ENCODE measurements at regions not wholly inside any gene's neighbourhood (a gene's known extent, or its start where the extent isn't known, plus 50 kb on each side); places are given as distances from the start of the nearest gene placed in this dataset.

- DNase-seq = no peak
Observed at GRCh38 chr3:19711160-19711782, 222.7 kb downstream of the EFHB start.

DNA sequence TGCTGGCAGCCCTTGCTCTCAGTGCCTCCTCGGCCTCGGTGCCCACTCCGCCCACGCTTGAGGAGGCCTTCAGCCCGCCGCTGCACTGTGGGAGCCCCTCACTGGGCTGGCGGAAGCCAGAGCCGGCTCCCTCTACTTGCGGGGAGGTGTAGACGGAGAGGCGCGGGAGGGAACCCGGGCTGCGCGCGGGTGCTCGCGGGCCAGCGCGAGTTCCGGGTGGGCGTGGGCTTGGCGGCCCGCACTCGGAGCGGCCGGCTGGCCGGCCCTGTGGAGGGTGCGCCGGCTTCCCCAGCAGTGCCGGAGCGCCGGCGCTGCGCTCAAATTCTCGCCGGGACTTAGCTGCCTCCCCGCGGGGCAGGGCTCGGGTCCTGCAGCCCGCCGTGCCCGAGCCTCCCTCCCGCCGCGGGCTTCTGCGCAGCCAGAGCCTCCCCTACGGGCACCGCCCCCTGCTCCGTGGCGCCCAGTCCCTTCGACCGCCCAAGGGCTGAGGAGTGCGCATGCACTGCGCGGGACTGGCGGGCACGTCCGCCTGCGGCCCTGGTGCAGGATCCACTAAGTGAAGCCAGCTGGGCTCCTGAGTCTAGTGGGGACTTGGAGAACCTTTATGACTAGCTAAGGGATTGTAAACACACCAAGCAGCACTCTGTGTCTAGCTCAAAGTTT lies 231.5 kb downstream of the EFHB start:
- DNase-seq = no peak

- DNase-seq = no peak
Observed at GRCh38 chr3:19688767-19689166, 245.2 kb downstream of the EFHB start.

GRCh38 chr3:19668163-19668562 lies 265.9 kb downstream of the EFHB start:
- DNase-seq = no peak

GRCh38 chr3:19662486-19662885 lies 271.5 kb downstream of the EFHB start:
- DNase-seq = no peak

DNA sequence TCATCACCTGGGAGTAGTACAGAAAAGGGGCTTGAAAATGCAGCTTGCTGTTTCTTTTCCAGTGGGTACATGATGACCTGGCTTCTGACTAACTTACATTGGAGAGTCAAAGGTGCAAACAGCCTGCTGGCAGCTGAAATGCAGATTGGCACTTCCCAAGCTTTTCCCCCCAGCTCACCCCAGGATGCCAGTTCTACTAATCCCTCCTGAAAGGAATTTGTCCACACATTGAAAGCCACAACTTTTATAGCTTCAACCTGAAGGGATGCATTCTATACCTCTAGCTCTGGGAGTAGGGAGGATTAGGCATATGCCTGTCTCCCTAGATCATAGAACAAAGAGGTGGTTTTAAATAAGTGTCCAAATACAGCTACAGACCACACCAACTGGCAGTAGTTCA lies 281.7 kb downstream of the EFHB start:
- no peak for DNase-seq

- DNase-seq = no peak
Observed at GRCh38 chr3:19645093-19645492, 288.9 kb downstream of the EFHB start.

- no peak for DNase-seq
Observed at GRCh38 chr3:19644405-19644804, 289.6 kb downstream of the EFHB start.

DNA sequence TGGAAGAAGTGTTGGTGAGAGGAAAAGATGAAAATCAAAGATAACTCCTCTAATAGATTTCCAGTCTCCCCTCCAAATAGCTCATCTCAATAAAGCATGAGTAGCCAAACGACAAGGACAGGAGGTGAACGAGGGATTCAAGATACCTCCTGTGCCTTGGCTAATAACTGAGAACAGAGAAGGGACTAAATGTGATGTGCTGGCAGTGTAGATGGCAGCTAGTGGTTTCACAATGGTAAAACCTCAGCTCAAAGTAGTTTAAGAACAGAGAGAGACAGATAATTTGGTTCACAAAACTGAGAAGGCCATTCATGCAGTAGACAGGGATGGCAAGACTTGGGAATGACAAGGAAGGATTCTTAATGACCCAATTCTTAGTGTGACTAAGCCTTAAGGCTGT lies 292.6 kb downstream of the EFHB start:
- no peak for DNase-seq

DNA sequence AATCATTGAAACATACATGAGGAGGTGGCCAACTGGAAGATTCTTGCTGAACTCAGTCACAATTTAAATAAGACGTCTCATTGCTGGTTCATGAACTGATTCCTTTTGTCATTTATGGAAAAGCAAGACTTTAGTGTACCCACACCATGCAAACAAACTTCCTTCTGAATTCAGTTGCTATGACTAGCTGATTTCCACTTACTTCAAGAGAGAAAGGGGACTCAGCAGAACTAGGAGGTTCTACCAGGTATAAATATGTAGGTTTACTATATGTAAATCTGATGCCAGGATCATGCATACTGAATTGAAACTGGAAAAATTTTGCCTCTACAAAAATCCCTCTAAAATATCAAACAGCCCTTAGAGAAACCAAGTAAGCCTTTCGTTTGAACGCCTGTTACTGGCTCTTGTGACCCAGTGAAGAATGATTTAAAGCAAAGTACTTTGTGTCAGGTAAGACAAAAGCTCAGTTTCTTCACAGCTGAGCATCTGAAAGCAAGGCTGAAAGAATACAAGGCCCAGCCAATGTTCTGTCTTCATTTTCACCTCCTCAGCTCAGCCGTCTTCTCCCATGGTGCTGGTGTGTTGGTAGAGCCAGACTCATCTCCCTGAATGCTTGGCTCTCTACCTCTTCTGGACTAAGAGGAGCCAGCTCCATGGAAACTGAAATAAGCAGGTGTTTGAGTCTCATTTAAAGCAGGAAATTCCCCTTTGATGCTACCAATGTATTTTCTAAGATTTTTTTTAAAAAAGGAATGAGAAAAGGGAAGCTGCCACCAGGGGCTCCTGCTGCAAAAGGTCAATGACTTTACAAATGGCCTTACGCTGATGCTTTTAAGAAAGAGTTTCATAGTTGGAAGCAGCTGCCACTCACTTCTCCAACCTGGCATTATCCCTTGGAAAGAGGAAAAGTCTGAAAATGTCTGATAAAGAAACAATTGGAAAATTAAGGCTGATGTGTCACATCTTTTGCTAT lies 301.6 kb downstream of the EFHB start:
- DNase-seq = no peak

DNA sequence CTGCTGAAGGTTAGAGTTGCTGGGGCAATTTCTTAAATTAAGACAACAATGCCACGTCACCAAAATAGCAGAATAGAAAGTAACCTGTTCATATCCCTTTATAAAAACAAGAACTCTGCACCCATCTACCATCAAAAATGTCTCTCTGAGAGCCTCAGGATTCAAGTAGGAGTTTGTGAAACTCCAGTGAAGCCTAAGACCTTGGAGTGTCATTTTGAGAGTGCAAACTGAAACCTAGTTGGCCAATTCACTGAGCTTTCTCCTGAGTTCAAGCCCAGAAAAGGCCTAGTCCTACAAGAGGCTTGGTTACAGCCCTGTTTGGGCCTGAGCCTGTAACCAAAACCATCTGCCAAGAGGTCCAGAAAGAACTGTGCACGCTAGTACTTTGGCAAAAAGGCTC lies 335.1 kb downstream of the EFHB start:
- no peak for DNase-seq

DNA sequence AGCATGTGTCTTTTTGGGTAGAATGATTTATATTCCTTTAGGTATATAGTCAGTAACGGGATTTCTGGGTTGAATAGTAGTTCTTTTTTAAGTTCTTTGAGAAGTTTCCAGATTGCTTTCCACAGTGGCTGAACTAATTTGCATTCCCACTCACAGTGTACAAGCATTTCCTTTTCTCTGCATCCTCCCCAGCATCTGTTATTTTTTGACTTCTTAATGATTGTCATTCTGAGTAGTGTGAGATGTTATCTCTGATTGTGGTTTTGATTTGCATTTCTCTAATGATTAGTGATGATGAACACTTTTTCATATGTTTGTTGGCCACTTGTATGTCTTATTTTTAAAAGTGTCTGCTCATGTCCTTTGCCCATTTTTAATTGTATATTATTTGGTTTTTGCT lies 337.6 kb downstream of the EFHB start:
- DNase-seq = no peak

- no peak for DNase-seq
Observed at GRCh38 chr3:19595884-19596283, 338.1 kb downstream of the EFHB start.

Measured in NCI-H2081 (cell line).